DMS 273 (cell line): ENCODE measurements at regions not wholly inside any gene's neighbourhood (a gene's known extent, or its start where the extent isn't known, plus 50 kb on each side); places are given as distances from the start of the nearest gene placed in this dataset.

Experiments used
- DNase-seq: peaks from one replicate; lab custom pipeline; 2025; ENCODE audit not compliant: unreplicated experiment; lab: John Stamatoyannopoulos, UW

- no peak for DNase-seq
Measured at GRCh38 chr1:193727850-193728249, 541.4 kb upstream of the B3GALT2 start.

GRCh38 chr1:193726722-193727121 is 540.3 kb upstream of the B3GALT2 start:
- no peak for DNase-seq

- no peak for DNase-seq
Measured at GRCh38 chr1:193712392-193712791, 526.0 kb upstream of the B3GALT2 start.

- no peak for DNase-seq
Measured at GRCh38 chr1:193709607-193710006, 523.2 kb upstream of the B3GALT2 start.

- no peak for DNase-seq
Measured at GRCh38 chr1:193707271-193708021, 521.0 kb upstream of the B3GALT2 start.

- DNase-seq: no peak
Measured at GRCh38 chr1:193706766-193707165, 520.4 kb upstream of the B3GALT2 start.

- DNase-seq: no peak
Measured at GRCh38 chr1:193705554-193705981, 519.2 kb upstream of the B3GALT2 start.

GRCh38 chr1:193703655-193704054 is 517.2 kb upstream of the B3GALT2 start:
- DNase-seq: no peak

- DNase-seq: no peak
Measured at GRCh38 chr1:193703121-193703520, 516.7 kb upstream of the B3GALT2 start.

- DNase-seq: no peak
Measured at GRCh38 chr1:193701759-193702158, 515.3 kb upstream of the B3GALT2 start.

GRCh38 chr1:193700710-193701355 is 514.4 kb upstream of the B3GALT2 start:
- no peak for DNase-seq

- DNase-seq: no peak
Measured at GRCh38 chr1:193699261-193699660, 512.8 kb upstream of the B3GALT2 start.

- DNase-seq: no peak
Measured at GRCh38 chr1:193697776-193698175, 511.4 kb upstream of the B3GALT2 start.

- no peak for DNase-seq
Measured at GRCh38 chr1:193697115-193697762, 510.8 kb upstream of the B3GALT2 start.

GRCh38 chr1:193694741-193695140 is 508.3 kb upstream of the B3GALT2 start:
- DNase-seq: no peak

- no peak for DNase-seq
Measured at GRCh38 chr1:193685986-193686385, 499.6 kb upstream of the B3GALT2 start.

GRCh38 chr1:193681422-193681821 is 495.0 kb upstream of the B3GALT2 start:
- no peak for DNase-seq

GRCh38 chr1:193680924-193681316 is 494.5 kb upstream of the B3GALT2 start:
- no peak for DNase-seq

GRCh38 chr1:193680247-193680923 is 494.0 kb upstream of the B3GALT2 start:
- no peak for DNase-seq

- DNase-seq: no peak
Measured at GRCh38 chr1:193677874-193678273, 491.5 kb upstream of the B3GALT2 start.

- no peak for DNase-seq
Measured at GRCh38 chr1:193676996-193677549, 490.7 kb upstream of the B3GALT2 start.
